BLaER1 (cell line): ENCODE measurements at regions not wholly inside any gene's neighbourhood (a gene's known extent, or its start where the extent isn't known, plus 50 kb on each side); places are given as distances from the start of the nearest gene placed in this dataset.

Source experiments
- H3K27ac ChIP-seq: shearing (Covaris generic); formaldehyde crosslinking; 2 replicates; pipeline ENCODE4 v1.8.1; 2022
- H3K27me3 ChIP-seq: shearing (Covaris generic); formaldehyde crosslinking; 2 replicates; pipeline ENCODE4 v1.8.1; 2022
- H3K36me3 ChIP-seq: shearing (Covaris generic); formaldehyde crosslinking; 2 replicates; pipeline ENCODE4 v1.8.1; 2022
- H3K4me1 ChIP-seq: shearing (Covaris generic); formaldehyde crosslinking; 2 replicates; pipeline ENCODE4 v1.8.1; 2022
- H3K4me2 ChIP-seq: shearing (Covaris generic); formaldehyde crosslinking; 2 replicates; pipeline ENCODE4 v1.8.1; 2022
- H3K4me3 ChIP-seq: shearing (Covaris generic); formaldehyde crosslinking; 2 replicates; pipeline ENCODE4 v1.8.1; 2022
- H3K9ac ChIP-seq: shearing (Covaris generic); formaldehyde crosslinking; 2 replicates; pipeline ENCODE4 v1.8.1; 2022
- H3K9me3 ChIP-seq: shearing (Covaris generic); formaldehyde crosslinking; 2 replicates; pipeline ENCODE4 v1.8.1; 2022
- H4K20me1 ChIP-seq: shearing (Covaris generic); formaldehyde crosslinking; 2 replicates; pipeline ENCODE4 v1.8.1; 2022
- Cebpa-rat ChIP-seq: shearing (Covaris generic); IDR thresholded peaks from 2 replicates; pipeline ENCODE4 v1.8.1; 2022

- Histone ChIP-seq H4K20me1 (no peaks in the 10 kb centered on the region), H3K4me1 (peaks cover 22% of the 10 kb centered on the region), H3K36me3 (no peaks in the 10 kb centered on the region), H3K4me2 (peak overlapping the region; percentile 60), H3K9ac (no peak overlapping the region; the same call in 1 of the 2 replicates), H3K4me3 (no peak overlapping the region), H3K27me3 (no peaks in the 10 kb centered on the region), H3K9me3 (peaks cover 10% of the 10 kb centered on the region), H3K27ac (peak overlapping the region; percentile 32; the same call in 1 of the 2 replicates)
- no peak for TF ChIP-seq Cebpa-rat
Observed at GRCh38 chr3:41148478-41148877, 50.8 kb upstream of the CTNNB1 start.

- H3K9me3 ChIP-seq = peaks cover 10% of the 10 kb centered on the region
- H4K20me1 ChIP-seq = no peaks in the 10 kb centered on the region
- H3K9ac ChIP-seq = no peak overlapping the region; the same call in 1 of the 2 replicates
- no peak for TF ChIP-seq Cebpa-rat
- peaks cover 22% of the 10 kb centered on the region for H3K4me1 ChIP-seq
- peak overlapping the region; percentile 32; the same call in 1 of the 2 replicates for H3K27ac ChIP-seq
- no peaks in the 10 kb centered on the region for H3K36me3 ChIP-seq
- H3K27me3 ChIP-seq = no peaks in the 10 kb centered on the region
- no peak overlapping the region for H3K4me3 ChIP-seq
- H3K4me2 ChIP-seq = peak overlapping the region; percentile 60
Observed at GRCh38 chr3:41148901-41149300, 50.4 kb upstream of the CTNNB1 start.
